ENCODE measurements at regions not wholly inside any gene's neighbourhood (a gene's known extent, or its start where the extent isn't known, plus 50 kb on each side); places are given as distances from the start of the nearest gene placed in this dataset.

- Histone ChIP-seq H3K36me3 (ENCODE audit: insufficient read depth) (no peaks in the 10 kb centered on the region), H3K27me3 (ENCODE audit: insufficient read depth, low read depth) (no peaks in the 10 kb centered on the region), H3K4me2 (no peak overlapping the region), H3K9ac (no peak overlapping the region), H2AFZ (ENCODE audit: low read depth) (no peak overlapping the region), H3K79me2 (ENCODE audit: insufficient read depth, low read depth) (no peaks in the 10 kb centered on the region), H3K4me3 (IDR thresholded peaks at IDR 0.05; ENCODE audit: insufficient read depth, low read depth, low read length) (no peak overlapping the region), H3K4me1 (ENCODE audit: low read depth, poor library complexity, severe bottlenecking) (no peaks in the 10 kb centered on the region), H4K20me1 (ENCODE audit: insufficient read depth) (no peaks in the 10 kb centered on the region), H3K27ac (no peak overlapping the region)
- TF ChIP-seq, protein P1, sequence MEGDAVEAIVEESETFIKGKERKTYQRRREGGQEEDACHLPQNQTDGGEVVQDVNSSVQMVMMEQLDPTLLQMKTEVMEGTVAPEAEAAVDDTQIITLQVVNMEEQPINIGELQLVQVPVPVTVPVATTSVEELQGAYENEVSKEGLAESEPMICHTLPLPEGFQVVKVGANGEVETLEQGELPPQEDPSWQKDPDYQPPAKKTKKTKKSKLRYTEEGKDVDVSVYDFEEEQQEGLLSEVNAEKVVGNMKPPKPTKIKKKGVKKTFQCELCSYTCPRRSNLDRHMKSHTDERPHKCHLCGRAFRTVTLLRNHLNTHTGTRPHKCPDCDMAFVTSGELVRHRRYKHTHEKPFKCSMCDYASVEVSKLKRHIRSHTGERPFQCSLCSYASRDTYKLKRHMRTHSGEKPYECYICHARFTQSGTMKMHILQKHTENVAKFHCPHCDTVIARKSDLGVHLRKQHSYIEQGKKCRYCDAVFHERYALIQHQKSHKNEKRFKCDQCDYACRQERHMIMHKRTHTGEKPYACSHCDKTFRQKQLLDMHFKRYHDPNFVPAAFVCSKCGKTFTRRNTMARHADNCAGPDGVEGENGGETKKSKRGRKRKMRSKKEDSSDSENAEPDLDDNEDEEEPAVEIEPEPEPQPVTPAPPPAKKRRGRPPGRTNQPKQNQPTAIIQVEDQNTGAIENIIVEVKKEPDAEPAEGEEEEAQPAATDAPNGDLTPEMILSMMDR (conservative IDR thresholded peaks at IDR 0.05; ENCODE audit: low read depth, low read length), result no peak
Measured at GRCh38 chr4:77367638-77368037, 210.6 kb downstream of the CCNG2 start.

DNA sequence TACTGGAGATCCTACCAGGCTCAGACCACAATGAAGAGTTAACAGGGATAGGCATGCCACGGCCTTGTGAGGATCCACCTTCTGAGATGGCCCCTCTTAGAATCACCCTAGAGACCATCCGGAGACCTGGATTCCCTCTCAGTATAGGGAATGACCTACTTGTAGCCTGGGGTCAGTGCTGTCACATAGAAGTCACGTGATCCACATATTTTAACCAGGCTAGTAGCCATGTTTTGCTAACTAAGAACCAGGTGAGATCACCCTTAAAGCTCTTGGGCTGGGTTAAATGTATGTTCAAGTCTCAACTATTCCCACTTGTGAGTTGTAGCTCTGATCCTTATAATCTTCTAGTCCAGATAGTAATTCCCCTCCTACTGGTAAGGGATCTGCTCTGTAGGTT lies 215.4 kb downstream of the CCNG2 start:
- no peaks in the 10 kb centered on the region for H3K79me2 ChIP-seq (ENCODE audit: insufficient read depth, low read depth)
- no peak overlapping the region for H3K4me2 ChIP-seq
- no peak overlapping the region for H3K4me3 ChIP-seq (IDR thresholded peaks at IDR 0.05; ENCODE audit: insufficient read depth, low read depth, low read length)
- no peak overlapping the region for H3K9ac ChIP-seq
- H4K20me1 ChIP-seq (ENCODE audit: insufficient read depth), result no peaks in the 10 kb centered on the region
- H2AFZ ChIP-seq (ENCODE audit: low read depth), result no peak overlapping the region
- H3K27ac ChIP-seq, result no peak overlapping the region
- TF ChIP-seq, protein P1 (conservative IDR thresholded peaks at IDR 0.05; ENCODE audit: low read depth, low read length), result no peak
- no peaks in the 10 kb centered on the region for H3K36me3 ChIP-seq (ENCODE audit: insufficient read depth)
- no peaks in the 10 kb centered on the region for H3K4me1 ChIP-seq (ENCODE audit: low read depth, poor library complexity, severe bottlenecking)
- no peaks in the 10 kb centered on the region for H3K27me3 ChIP-seq (ENCODE audit: insufficient read depth, low read depth)

GRCh38 chr4:77375866-77376607 lies 219.0 kb downstream of the CCNG2 start:
- H3K4me2 ChIP-seq, result no peak overlapping the region
- H3K4me3 ChIP-seq (IDR thresholded peaks at IDR 0.05; ENCODE audit: insufficient read depth, low read depth, low read length), result no peak overlapping the region
- no peaks in the 10 kb centered on the region for H4K20me1 ChIP-seq (ENCODE audit: insufficient read depth)
- no peaks in the 10 kb centered on the region for H3K27me3 ChIP-seq (ENCODE audit: insufficient read depth, low read depth)
- H3K36me3 ChIP-seq (ENCODE audit: insufficient read depth), result no peaks in the 10 kb centered on the region
- no peaks in the 10 kb centered on the region for H3K79me2 ChIP-seq (ENCODE audit: insufficient read depth, low read depth)
- H2AFZ ChIP-seq (ENCODE audit: low read depth), result no peak overlapping the region
- no peaks in the 10 kb centered on the region for H3K4me1 ChIP-seq (ENCODE audit: low read depth, poor library complexity, severe bottlenecking)
- no peak overlapping the region for H3K9ac ChIP-seq
- TF ChIP-seq, protein P1 (conservative IDR thresholded peaks at IDR 0.05; ENCODE audit: low read depth, low read length), result no peak
- H3K27ac ChIP-seq, result no peak overlapping the region

GRCh38 chr4:77376788-77377460 lies 219.9 kb downstream of the CCNG2 start:
- Histone ChIP-seq H2AFZ (ENCODE audit: low read depth) (no peak overlapping the region), H3K4me2 (no peak overlapping the region), H3K9ac (no peak overlapping the region), H3K79me2 (ENCODE audit: insufficient read depth, low read depth) (no peaks in the 10 kb centered on the region), H3K27ac (no peak overlapping the region), H4K20me1 (ENCODE audit: insufficient read depth) (no peaks in the 10 kb centered on the region), H3K4me3 (IDR thresholded peaks at IDR 0.05; ENCODE audit: insufficient read depth, low read depth, low read length) (no peak overlapping the region), H3K36me3 (ENCODE audit: insufficient read depth) (no peaks in the 10 kb centered on the region), H3K4me1 (ENCODE audit: low read depth, poor library complexity, severe bottlenecking) (no peaks in the 10 kb centered on the region), H3K27me3 (ENCODE audit: insufficient read depth, low read depth) (no peaks in the 10 kb centered on the region)
- TF ChIP-seq, protein P1 (conservative IDR thresholded peaks at IDR 0.05; ENCODE audit: low read depth, low read length), result no peak
